GM21367 (cell line): ENCODE measurements at regions not wholly inside any gene's neighbourhood (a gene's known extent, or its start where the extent isn't known, plus 50 kb on each side); places are given as distances from the start of the nearest gene placed in this dataset.
A peak's percentile ranks its signal among the peaks of the same experiment; 100 is the strongest.

Experiments
- ATAC-seq: cut with Tn5 transposase; IDR thresholded peaks from one replicate; pipeline ENCODE4 v1.9.1; 2021; ENCODE audit not compliant: unreplicated experiment

- no peak for ATAC-seq
Observed at GRCh38 chr3:24639481-24640329, 145.1 kb upstream of the THRB start.

- no peak for ATAC-seq
Observed at GRCh38 chr3:24640330-24640877, 145.8 kb upstream of the THRB start.

- no peak for ATAC-seq
Observed at GRCh38 chr3:24641628-24642027, 147.0 kb upstream of the THRB start.

- ATAC-seq, result no peak
Observed at GRCh38 chr3:24645047-24645446, 150.4 kb upstream of the THRB start.

GRCh38 chr3:24646790-24647189, 152.1 kb upstream of the THRB start:
- no peak for ATAC-seq

GRCh38 chr3:24648063-24648462, 153.4 kb upstream of the THRB start:
- no peak for ATAC-seq

GRCh38 chr3:24650839-24651238, 156.2 kb upstream of the THRB start:
- ATAC-seq, result no peak

GRCh38 chr3:24657870-24658510, 163.3 kb upstream of the THRB start:
- no peak for ATAC-seq

- no peak for ATAC-seq
Observed at GRCh38 chr3:24661175-24661584, 166.5 kb upstream of the THRB start.

GRCh38 chr3:24662449-24663345, 168.0 kb upstream of the THRB start:
- ATAC-seq, result no peak

GRCh38 chr3:24663406-24663805, 168.8 kb upstream of the THRB start:
- ATAC-seq, result no peak

- no peak for ATAC-seq
Observed at GRCh38 chr3:24668039-24668438, 173.4 kb upstream of the THRB start.

- no peak for ATAC-seq
Observed at GRCh38 chr3:24670871-24671270, 176.2 kb upstream of the THRB start.

- ATAC-seq, result no peak
Observed at GRCh38 chr3:24673596-24673995, 178.9 kb upstream of the THRB start.

GRCh38 chr3:24674261-24674660, 179.6 kb upstream of the THRB start:
- ATAC-seq, result no peak

- no peak for ATAC-seq
Observed at GRCh38 chr3:24678021-24678420, 183.4 kb upstream of the THRB start.

GRCh38 chr3:24678421-24678865, 183.8 kb upstream of the THRB start:
- no peak for ATAC-seq

- no peak for ATAC-seq
Observed at GRCh38 chr3:24679429-24679828, 184.8 kb upstream of the THRB start.

GRCh38 chr3:24680214-24680967, 185.7 kb upstream of the THRB start:
- peak; percentile 77 for ATAC-seq

- no peak for ATAC-seq
Observed at GRCh38 chr3:24682141-24682547, 187.5 kb upstream of the THRB start.
